Tibial nerve (tissue), 4 donors: ENCODE measurements at regions not wholly inside any gene's neighbourhood (a gene's known extent, or its start where the extent isn't known, plus 50 kb on each side); places are given as distances from the start of the nearest gene placed in this dataset.

Experiments
- DNase-seq, 2 donors: peaks; one replicate each; pipeline ENCODE4 v3.0.0-alpha.2; 2019; ENCODE audit warnings: low spot score in 2 of 2
- H3K27ac ChIP-seq, 4 donors: fragments of 200-600 bp; sonication (generic) in 3 of 4; one replicate each; pipeline ENCODE4 v1.5.1; 2017 to 2019; ENCODE audit warnings: mild to moderate bottlenecking in 1 of 4
- H3K27me3 ChIP-seq, 2 donors: fragments of 200-600 bp; sonication (generic) in 1 of 2; one replicate each; pipeline versions ENCODE4 v1.5.1 to v1.6.0; 2017 to 2019
- H3K36me3 ChIP-seq, 3 donors: fragments of 200-600 bp; sonication (generic); one replicate each; pipeline ENCODE4 v1.5.1; 2018 to 2019
- H3K4me1 ChIP-seq, 4 donors: fragments of 200-600 bp; sonication (generic) in 3 of 4; one replicate each; pipeline ENCODE4 v1.5.1; 2017 to 2019
- H3K4me3 ChIP-seq, 4 donors: fragments of 200-600 bp; sonication (generic) in 3 of 4; one replicate each; pipeline ENCODE4 v1.5.1; 2017 to 2019; ENCODE audit warnings: mild to moderate bottlenecking in 1 of 4, moderate library complexity in 1 of 4
- H3K9me3 ChIP-seq, 4 donors: fragments of 200-600 bp; sonication (generic) in 3 of 4; one replicate each; pipeline ENCODE4 v1.5.1; 2017 to 2019
- EP300 ChIP-seq, 2 donors: sonication (generic); formaldehyde crosslinking; IDR thresholded peaks; one replicate each; pipeline ENCODE4 v1.6.1; 2017; ENCODE audit warnings: antibody characterized with exemption in 2 of 2, mild to moderate bottlenecking in 1 of 2
- POLR2A ChIP-seq, 2 donors: fragments of 450-650 bp; IDR thresholded peaks; one replicate each; pipeline ENCODE4 v1.6.1; 2017; ENCODE audit warnings: antibody characterized with exemption in 2 of 2, mild to moderate bottlenecking in 2 of 2, moderate library complexity in 2 of 2
- WGBS, 2 donors: methylation state at CpG; one replicate each; pipeline ENCODE4 v1.1.5; 2018; 5-methylcytosine and 5-hydroxymethylcytosine counted together
- TF ChIP-seq, protein P1 (sequence below), 5 experiments: fragments of 200-600 bp in 3 of 5; fragments of 450-650 bp in 2 of 5; sonication (generic) in 3 of 5; IDR thresholded peaks; one replicate each; pipeline ENCODE4 v1.5.1; 2016 to 2019; ENCODE audit warnings: antibody characterized with exemption in 5 of 5, mild to moderate bottlenecking in 3 of 5, moderate library complexity in 2 of 5

DNA sequence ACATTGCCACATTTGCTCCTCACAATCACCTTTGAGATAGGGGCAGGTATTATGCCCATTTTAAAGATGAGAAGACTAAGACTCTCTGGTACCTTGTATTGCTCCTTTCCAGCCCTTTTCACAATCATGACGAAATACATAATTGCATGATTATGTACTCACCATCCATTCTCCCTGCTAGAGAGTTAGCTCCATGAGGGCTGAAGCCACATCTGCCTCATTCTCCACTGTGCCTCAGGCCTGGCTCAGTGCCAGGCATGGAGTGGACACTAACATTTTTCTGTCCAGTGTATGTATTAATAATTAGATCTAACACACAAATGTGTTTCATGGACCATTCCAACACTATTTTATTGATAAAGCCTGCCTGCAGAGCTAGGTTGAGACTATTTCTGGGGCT, 191.4 kb downstream of the MINAR1 start:
- Histone ChIP-seq H3K36me3 (no peaks in the 10 kb centered on the region), H3K27me3 (no peaks in the 10 kb centered on the region), H3K4me1 (no peaks in the 10 kb centered on the region), H3K9me3 (peaks cover 0 to 7% (median 0%) of the 10 kb centered on the region in 4 donors), H3K27ac (no peak overlapping the region), H3K4me3 (no peak overlapping the region)
- WGBS, 2 donors = 84 to 96% methylated on average over 1 of the region's 1 CpG
- TF ChIP-seq EP300 (IDR thresholded peaks at IDR 0.05) (no peak), POLR2A (IDR thresholded peaks at IDR 0.05) (no peak)
- TF ChIP-seq, protein P1, sequence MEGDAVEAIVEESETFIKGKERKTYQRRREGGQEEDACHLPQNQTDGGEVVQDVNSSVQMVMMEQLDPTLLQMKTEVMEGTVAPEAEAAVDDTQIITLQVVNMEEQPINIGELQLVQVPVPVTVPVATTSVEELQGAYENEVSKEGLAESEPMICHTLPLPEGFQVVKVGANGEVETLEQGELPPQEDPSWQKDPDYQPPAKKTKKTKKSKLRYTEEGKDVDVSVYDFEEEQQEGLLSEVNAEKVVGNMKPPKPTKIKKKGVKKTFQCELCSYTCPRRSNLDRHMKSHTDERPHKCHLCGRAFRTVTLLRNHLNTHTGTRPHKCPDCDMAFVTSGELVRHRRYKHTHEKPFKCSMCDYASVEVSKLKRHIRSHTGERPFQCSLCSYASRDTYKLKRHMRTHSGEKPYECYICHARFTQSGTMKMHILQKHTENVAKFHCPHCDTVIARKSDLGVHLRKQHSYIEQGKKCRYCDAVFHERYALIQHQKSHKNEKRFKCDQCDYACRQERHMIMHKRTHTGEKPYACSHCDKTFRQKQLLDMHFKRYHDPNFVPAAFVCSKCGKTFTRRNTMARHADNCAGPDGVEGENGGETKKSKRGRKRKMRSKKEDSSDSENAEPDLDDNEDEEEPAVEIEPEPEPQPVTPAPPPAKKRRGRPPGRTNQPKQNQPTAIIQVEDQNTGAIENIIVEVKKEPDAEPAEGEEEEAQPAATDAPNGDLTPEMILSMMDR (IDR thresholded peaks at IDR 0.05) = no peak
- DNase-seq = no peak

DNA sequence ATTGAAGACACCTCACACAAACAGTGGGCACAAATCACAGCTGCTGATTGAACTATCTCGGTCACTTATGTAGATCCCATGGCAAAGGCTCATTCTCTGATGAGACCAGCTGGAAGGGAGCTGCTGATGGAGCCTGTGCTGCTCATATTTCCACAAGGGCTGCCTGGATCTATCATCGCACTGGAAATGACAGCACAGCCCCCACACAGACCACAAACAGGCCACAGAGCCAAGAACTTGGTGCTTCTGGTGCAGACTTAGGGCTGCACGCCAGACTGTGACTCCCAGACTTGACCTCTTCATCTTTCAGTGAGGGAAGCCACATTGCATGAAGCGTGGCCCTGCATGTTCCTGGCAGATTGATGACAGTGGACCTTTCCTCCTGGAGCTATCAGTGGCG, 197.6 kb downstream of the MINAR1 start:
- TF ChIP-seq POLR2A (IDR thresholded peaks at IDR 0.05) = no peak
- TF ChIP-seq EP300 (IDR thresholded peaks at IDR 0.05) = no peak
- TF ChIP-seq, protein P1 (IDR thresholded peaks at IDR 0.05) = no peak
- WGBS, 2 donors = 63 to 80% methylated on average over 3 to 5 of the region's 5 CpGs
- Histone ChIP-seq H3K27me3 (no peaks in the 10 kb centered on the region), H3K9me3 (peaks cover 0 to 16% (median 0%) of the 10 kb centered on the region in 4 donors), H3K4me1 (no peaks in the 10 kb centered on the region), H3K4me3 (no peak overlapping the region), H3K36me3 (no peaks in the 10 kb centered on the region), H3K27ac (no peak overlapping the region)
- DNase-seq = no peak

DNA sequence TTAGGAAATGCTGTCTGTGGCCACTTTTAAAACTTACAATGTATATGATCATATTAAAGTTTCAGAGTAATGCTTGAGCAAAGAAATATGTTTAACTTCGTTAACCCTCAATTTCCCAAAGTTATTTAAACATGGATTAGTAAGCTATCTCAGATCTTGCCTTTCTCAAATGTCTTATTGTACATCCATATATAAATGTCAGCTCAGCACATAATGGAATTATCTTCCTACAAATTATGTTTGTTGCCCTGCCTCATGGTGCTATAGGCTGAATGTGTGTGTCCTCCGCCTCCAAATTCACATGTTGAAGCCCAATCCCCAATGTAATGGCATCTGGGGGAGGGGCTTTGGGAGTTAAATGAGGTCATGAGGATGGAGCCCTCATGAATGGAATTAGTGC, 200.3 kb downstream of the MINAR1 start:
- WGBS, 2 donors = 88% methylated on average over 2 of the region's 2 CpGs
- DNase-seq = no peak

DNA sequence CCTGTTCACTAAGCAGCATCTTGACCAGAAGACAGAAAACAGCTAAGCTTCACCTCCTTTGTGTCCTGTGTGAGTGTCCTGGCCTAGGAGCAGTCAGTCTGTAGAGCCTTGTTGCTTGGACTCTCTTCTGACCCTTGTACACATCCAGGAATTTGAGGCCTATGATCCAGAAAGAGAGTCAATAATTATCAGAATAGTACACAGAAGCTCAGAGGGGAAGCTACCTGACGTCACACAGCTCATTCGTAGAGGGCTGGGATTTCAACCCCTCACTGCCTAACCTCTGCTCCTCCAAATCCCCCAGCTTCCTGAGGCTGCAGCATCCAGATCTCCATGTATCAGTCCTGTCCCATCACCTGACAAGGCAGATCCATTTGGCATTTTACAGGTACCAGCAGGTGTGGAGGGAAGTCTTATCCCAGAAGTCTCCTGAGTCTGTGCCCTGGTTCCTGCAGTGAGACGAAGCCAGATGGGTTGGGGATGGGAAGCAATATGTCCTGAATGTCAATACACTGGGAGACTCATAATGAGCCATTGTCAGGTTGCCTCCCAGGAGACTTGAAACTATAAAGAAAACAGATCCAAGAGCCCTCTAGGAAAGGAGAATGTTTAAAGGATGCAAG, 203.1 kb downstream of the MINAR1 start:
- TF ChIP-seq, protein P1 (IDR thresholded peaks at IDR 0.05) = no peak
- TF ChIP-seq POLR2A (IDR thresholded peaks at IDR 0.05) (no peak), EP300 (IDR thresholded peaks at IDR 0.05) (no peak)

More for the DNA sequence above, 200.3 kb downstream of the MINAR1 start:
- Histone ChIP-seq H3K27me3 (no peaks in the 10 kb centered on the region), H3K9me3 (peaks cover 0 to 12% (median 0%) of the 10 kb centered on the region in 4 donors), H3K36me3 (no peaks in the 10 kb centered on the region), H3K27ac (no peak overlapping the region), H3K4me3 (no peak overlapping the region), H3K4me1 (no peaks in the 10 kb centered on the region)
- TF ChIP-seq EP300 (IDR thresholded peaks at IDR 0.05) (no peak), POLR2A (IDR thresholded peaks at IDR 0.05) (no peak)
- TF ChIP-seq, protein P1 (IDR thresholded peaks at IDR 0.05) = no peak

DNA sequence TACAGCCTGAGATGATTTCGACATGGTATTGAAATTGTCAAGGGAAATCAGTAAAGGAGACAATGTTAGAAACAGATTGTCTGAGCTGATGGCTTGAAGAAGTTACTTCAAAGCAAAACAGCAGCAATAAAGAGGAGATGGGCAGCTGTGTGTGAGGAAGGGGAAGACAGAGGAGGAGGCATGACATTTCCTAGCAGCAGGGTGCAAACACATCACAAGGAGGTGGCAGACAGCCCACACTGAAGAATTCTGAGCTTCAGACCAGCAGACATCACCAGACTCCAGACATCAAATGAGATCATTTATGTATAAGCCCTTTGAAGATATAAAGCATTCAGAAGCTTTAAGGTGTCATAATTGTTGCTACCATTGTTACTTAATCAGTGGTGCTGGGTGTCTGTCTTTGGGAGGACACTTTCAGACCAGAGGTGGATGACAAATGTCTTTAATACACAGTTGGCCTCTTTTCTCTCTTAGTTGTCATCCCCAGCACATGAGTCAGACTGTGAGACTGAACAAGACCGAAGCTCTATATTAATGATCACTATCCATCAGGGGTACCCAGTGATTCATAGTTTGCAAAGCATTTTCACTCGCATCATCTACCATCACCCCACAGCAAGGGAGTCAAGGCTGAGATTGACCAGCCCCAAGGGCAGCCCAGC, 203.9 kb downstream of the MINAR1 start:
- 48 to 64% methylated on average over 3 of the region's 3 CpGs for WGBS, 2 donors

More for the DNA sequence above, 203.1 kb downstream of the MINAR1 start:
- H3K9me3 ChIP-seq = peaks cover 0 to 10% (median 0%) of the 10 kb centered on the region in 4 donors
- H3K27me3 ChIP-seq = no peaks in the 10 kb centered on the region
- H3K4me1 ChIP-seq = no peaks in the 10 kb centered on the region
- DNase-seq = no peak
- no peak overlapping the region for H3K27ac ChIP-seq
- H3K4me3 ChIP-seq = no peak overlapping the region
- WGBS, 2 donors = 25 to 34% methylated on average over 3 of the region's 3 CpGs
- no peaks in the 10 kb centered on the region for H3K36me3 ChIP-seq

More for the DNA sequence above, 203.9 kb downstream of the MINAR1 start:
- H3K4me3 ChIP-seq = no peak overlapping the region
- TF ChIP-seq, protein P1 (IDR thresholded peaks at IDR 0.05) = no peak
- TF ChIP-seq EP300 (IDR thresholded peaks at IDR 0.05) (no peak), POLR2A (IDR thresholded peaks at IDR 0.05) (no peak)
- H3K27me3 ChIP-seq = no peaks in the 10 kb centered on the region
- peaks cover 0 to 11% (median 0%) of the 10 kb centered on the region in 4 donors for H3K9me3 ChIP-seq
- H3K27ac ChIP-seq = no peak overlapping the region
- no peaks in the 10 kb centered on the region for H3K36me3 ChIP-seq
- DNase-seq = no peak
- no peaks in the 10 kb centered on the region for H3K4me1 ChIP-seq
